ENCODE measurements at regions not wholly inside any gene's neighbourhood (a gene's known extent, or its start where the extent isn't known, plus 50 kb on each side); places are given as distances from the start of the nearest gene placed in this dataset.

DNA sequence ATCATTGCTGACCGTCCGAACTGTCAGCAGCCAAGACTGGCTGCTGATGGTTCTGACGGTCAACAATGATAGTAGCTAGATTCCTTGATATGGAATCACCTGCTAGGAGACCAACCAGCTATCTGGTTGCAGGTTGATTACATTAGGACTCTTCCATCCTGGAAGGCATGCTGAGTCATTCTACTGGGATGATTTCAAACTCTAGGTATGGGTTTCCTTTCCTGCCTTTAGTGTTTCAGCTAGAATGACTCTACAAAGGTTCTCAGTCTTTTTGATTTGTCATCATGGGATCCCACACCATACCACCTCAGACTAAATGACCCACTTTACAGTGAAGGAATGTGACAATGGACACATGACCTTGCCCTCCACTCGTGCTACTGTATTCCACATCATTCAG lies 138.1 kb upstream of the KL start:
- TF ChIP-seq, protein P1, sequence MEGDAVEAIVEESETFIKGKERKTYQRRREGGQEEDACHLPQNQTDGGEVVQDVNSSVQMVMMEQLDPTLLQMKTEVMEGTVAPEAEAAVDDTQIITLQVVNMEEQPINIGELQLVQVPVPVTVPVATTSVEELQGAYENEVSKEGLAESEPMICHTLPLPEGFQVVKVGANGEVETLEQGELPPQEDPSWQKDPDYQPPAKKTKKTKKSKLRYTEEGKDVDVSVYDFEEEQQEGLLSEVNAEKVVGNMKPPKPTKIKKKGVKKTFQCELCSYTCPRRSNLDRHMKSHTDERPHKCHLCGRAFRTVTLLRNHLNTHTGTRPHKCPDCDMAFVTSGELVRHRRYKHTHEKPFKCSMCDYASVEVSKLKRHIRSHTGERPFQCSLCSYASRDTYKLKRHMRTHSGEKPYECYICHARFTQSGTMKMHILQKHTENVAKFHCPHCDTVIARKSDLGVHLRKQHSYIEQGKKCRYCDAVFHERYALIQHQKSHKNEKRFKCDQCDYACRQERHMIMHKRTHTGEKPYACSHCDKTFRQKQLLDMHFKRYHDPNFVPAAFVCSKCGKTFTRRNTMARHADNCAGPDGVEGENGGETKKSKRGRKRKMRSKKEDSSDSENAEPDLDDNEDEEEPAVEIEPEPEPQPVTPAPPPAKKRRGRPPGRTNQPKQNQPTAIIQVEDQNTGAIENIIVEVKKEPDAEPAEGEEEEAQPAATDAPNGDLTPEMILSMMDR (IDR thresholded peaks at IDR 0.05), result no peak
- TF ChIP-seq POLR2AphosphoS5 (IDR thresholded peaks at IDR 0.05) (no peak), POLR2A (IDR thresholded peaks at IDR 0.05) (no peak)

Data from prostate gland (tissue), 2 donors.